OCI-LY1 (cell line): ENCODE measurements at regions not wholly inside any gene's neighbourhood (a gene's known extent, or its start where the extent isn't known, plus 50 kb on each side); places are given as distances from the start of the nearest gene placed in this dataset.

ENCODE experiments used
- H2AFZ ChIP-seq: fragments of 200-600 bp; sonication (generic), shearing (Covaris generic); 2 replicates; pipeline ENCODE4 v1.6.0; 2014; ENCODE audit warnings: antibody characterized with exemption, mild to moderate bottlenecking, low read length
- H3F3A ChIP-seq: fragments of 200-600 bp; sonication (generic), shearing (Covaris generic); 2 replicates; pipeline ENCODE4 v1.6.0; 2014; ENCODE audit warnings: mild to moderate bottlenecking, antibody characterized with exemption, low read length, moderate library complexity; ENCODE audit not compliant: insufficient read depth
- H3K27ac ChIP-seq: fragments of 200-600 bp; sonication (generic); 2 replicates; pipeline ENCODE4 v1.5.1; 2014; ENCODE audit warnings: low read length, mixed run types, mild to moderate bottlenecking, low read depth; ENCODE audit not compliant: poor library complexity, severe bottlenecking
- H3K27me3 ChIP-seq: fragments of 200-600 bp; sonication (generic); 2 replicates; pipeline ENCODE4 v1.6.0; 2014; ENCODE audit warnings: antibody characterized with exemption, mild to moderate bottlenecking, low read length, moderate library complexity; ENCODE audit not compliant: insufficient read depth
- H3K36me3 ChIP-seq: fragments of 200-600 bp; sonication (generic); 2 replicates; pipeline ENCODE4 v1.6.1; 2014; ENCODE audit warnings: mild to moderate bottlenecking, antibody characterized with exemption, low read length, moderate library complexity, mixed read lengths; ENCODE audit not compliant: insufficient read depth
- H3K4me1 ChIP-seq: fragments of 200-600 bp; sonication (generic); 2 replicates; pipeline ENCODE4 v1.5.1; 2014; ENCODE audit warnings: mild to moderate bottlenecking, low read length, moderate library complexity; ENCODE audit not compliant: insufficient read depth, severe bottlenecking
- H3K4me2 ChIP-seq: fragments of 200-600 bp; sonication (generic), shearing (Covaris generic); 2 replicates; pipeline ENCODE4 v1.6.1; 2014; ENCODE audit warnings: low read length
- H3K4me3 ChIP-seq: fragments of 200-600 bp; sonication (generic); 2 replicates; pipeline ENCODE4 v1.5.1; 2014; ENCODE audit warnings: low read length, low read depth, mild to moderate bottlenecking, mixed read lengths; ENCODE audit not compliant: poor library complexity, severe bottlenecking
- H3K79me2 ChIP-seq: fragments of 200-600 bp; shearing (Covaris generic); 2 replicates; pipeline ENCODE4 v1.6.1; 2016; ENCODE audit warnings: mixed run types, low read length, mixed read lengths; ENCODE audit not compliant: insufficient read depth
- H3K9ac ChIP-seq: fragments of 200-600 bp; sonication (generic), shearing (Covaris generic); 2 replicates; pipeline ENCODE4 v1.6.1; 2014; ENCODE audit warnings: mild to moderate bottlenecking, low read length, mixed read lengths
- H3K9me2 ChIP-seq: fragments of 200-600 bp; sonication (generic), shearing (Covaris generic); 2 replicates; pipeline ENCODE4 v1.6.1; 2014; ENCODE audit warnings: low read depth, mild to moderate bottlenecking, low read length, mixed read lengths
- H3K9me3 ChIP-seq: fragments of 200-600 bp; shearing (Covaris generic); 2 replicates; pipeline ENCODE4 v1.6.1; 2014; ENCODE audit warnings: low read length, mixed read lengths
- H4K20me1 ChIP-seq: fragments of 200-600 bp; sonication (generic), shearing (Covaris generic); 2 replicates; pipeline ENCODE4 v1.6.0; 2016; ENCODE audit warnings: mild to moderate bottlenecking, low read length; ENCODE audit not compliant: insufficient read depth
- CTCF ChIP-seq: fragments of 200-600 bp; sonication (generic), shearing (Covaris generic); IDR thresholded peaks from 2 replicates; pipeline ENCODE4 v1.5.1; 2017; ENCODE audit warnings: mild to moderate bottlenecking, antibody characterized with exemption, low read length, moderate library complexity, mixed read lengths
- EZH2 ChIP-seq: fragments of 200-600 bp; sonication (generic), shearing (Covaris generic); IDR thresholded peaks from 2 replicates; pipeline ENCODE4 v1.8.0; 2017; ENCODE audit warnings: borderline replicate concordance, mixed run types, mild to moderate bottlenecking, antibody characterized with exemption, low read length, moderate library complexity, mixed read lengths

DNA sequence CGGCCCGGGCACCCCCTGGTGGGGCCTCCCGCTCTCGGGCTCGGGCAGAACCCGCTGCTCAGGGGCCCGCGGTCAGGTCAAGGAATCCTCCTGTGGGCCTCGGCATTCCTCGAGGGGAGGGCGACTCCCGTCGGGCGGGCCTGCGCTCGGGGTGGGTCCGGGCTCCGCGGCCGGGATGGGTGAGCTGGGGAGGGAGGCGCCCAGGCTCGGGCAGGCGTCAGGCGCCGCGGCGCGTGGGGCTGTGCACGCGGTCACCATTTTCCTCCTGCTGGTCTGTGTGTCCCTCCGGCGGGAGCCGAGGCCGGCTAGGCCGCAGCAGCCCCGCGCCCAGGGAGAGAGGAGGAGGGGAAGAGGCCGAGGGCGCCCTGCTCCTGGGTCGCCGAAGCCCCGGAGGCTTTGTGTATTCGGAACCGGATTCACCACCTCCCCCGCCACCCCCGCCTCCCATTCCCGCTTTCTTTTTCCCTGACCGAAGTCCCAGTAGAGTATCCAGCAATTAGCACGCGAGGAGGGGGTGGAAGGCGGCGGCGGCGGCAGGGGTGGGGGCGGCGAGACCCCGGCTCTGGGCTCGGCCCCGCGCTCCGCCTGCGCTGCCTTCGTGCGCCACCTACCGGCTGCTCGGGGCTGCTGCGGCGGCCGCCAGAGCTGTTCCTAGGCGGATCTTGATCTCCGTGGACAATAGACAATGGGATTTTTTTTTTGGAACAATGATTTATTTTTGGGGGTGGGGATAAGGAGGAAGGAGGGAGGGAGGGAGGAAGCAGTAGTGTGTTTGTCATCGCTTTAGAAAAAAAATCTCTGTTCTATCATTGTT, 99.0 kb upstream of the MAML3 start:
- Histone ChIP-seq H2AFZ (no peak overlapping the region), H3K27ac (no peak overlapping the region), H4K20me1 (no peaks in the 10 kb centered on the region), H3K4me1 (peaks cover 10% of the 10 kb centered on the region), H3K79me2 (no peaks in the 10 kb centered on the region), H3K9ac (peak overlapping the region; percentile 25; the same call in 1 of the 2 replicates), H3K27me3 (no peaks in the 10 kb centered on the region; the same call in 1 of the 2 replicates), H3K9me3 (no peaks in the 10 kb centered on the region), H3K4me3 (peak overlapping the region; percentile 56), H3K9me2 (no peaks in the 10 kb centered on the region), H3K36me3 (no peaks in the 10 kb centered on the region), H3F3A (no peaks in the 10 kb centered on the region), H3K4me2 (peak overlapping the region; percentile 63)
- TF ChIP-seq CTCF (peak; percentile 93), EZH2 (no peak)

- no peaks in the 10 kb centered on the region for H3K79me2 ChIP-seq
- H3K4me1 ChIP-seq: peaks cover 10% of the 10 kb centered on the region
- peak overlapping the region; percentile 25; the same call in 1 of the 2 replicates for H3K9ac ChIP-seq
- peak overlapping the region; percentile 56 for H3K4me3 ChIP-seq
- no peaks in the 10 kb centered on the region for H3K36me3 ChIP-seq
- H4K20me1 ChIP-seq: no peaks in the 10 kb centered on the region
- no peaks in the 10 kb centered on the region for H3K9me3 ChIP-seq
- no peaks in the 10 kb centered on the region; the same call in 1 of the 2 replicates for H3K27me3 ChIP-seq
- H3K4me2 ChIP-seq: peak overlapping the region; percentile 63
- H3K27ac ChIP-seq: no peak overlapping the region
- H3F3A ChIP-seq: no peaks in the 10 kb centered on the region
- no peak for TF ChIP-seq EZH2
- no peak for TF ChIP-seq CTCF
- H2AFZ ChIP-seq: no peak overlapping the region
- H3K9me2 ChIP-seq: no peaks in the 10 kb centered on the region
These were observed 98.3 kb upstream of the MAML3 start for GRCh38 chr4:140252141-140252741.

DNA sequence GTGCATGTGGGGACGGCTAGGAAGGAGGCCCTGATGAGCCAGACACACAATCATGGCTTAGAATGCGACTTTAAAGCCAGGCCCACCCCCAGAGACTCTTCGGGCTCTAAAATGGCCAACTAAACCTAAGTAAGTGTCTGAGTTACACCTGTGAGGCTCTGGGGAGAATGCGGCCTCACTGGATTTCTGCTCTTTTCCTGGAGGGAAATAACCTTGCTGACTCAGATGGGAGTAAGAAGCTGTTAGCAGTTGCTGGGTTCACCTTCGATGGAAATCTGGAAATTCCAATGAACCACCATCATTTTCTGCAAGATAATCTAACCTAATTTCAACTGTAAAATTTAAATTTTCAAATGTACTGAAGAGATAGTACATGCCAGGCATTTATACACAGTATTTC, 97.6 kb upstream of the MAML3 start:
- H3K27ac ChIP-seq: no peak overlapping the region
- H3F3A ChIP-seq: no peaks in the 10 kb centered on the region
- no peaks in the 10 kb centered on the region for H3K9me2 ChIP-seq
- TF ChIP-seq EZH2: no peak
- TF ChIP-seq CTCF: no peak
- H3K4me2 ChIP-seq: no peak overlapping the region
- H3K9me3 ChIP-seq: no peaks in the 10 kb centered on the region
- H3K36me3 ChIP-seq: no peaks in the 10 kb centered on the region
- no peak overlapping the region for H2AFZ ChIP-seq
- H3K4me3 ChIP-seq: no peak overlapping the region
- no peaks in the 10 kb centered on the region for H4K20me1 ChIP-seq
- H3K79me2 ChIP-seq: no peaks in the 10 kb centered on the region
- no peaks in the 10 kb centered on the region; the same call in 1 of the 2 replicates for H3K27me3 ChIP-seq
- peaks cover 10% of the 10 kb centered on the region for H3K4me1 ChIP-seq
- H3K9ac ChIP-seq: no peak overlapping the region
